Body of pancreas (tissue), 4 donors: ENCODE measurements at regions not wholly inside any gene's neighbourhood (a gene's known extent, or its start where the extent isn't known, plus 50 kb on each side); places are given as distances from the start of the nearest gene placed in this dataset.

Experiments used
- CTCF ChIP-seq, 7 experiments: fragments of 450-650 bp in 4 of 7; fragments of 200-600 bp in 3 of 7; sonication (generic) in 3 of 7; IDR thresholded peaks; one replicate each; pipeline ENCODE4 v1.5.1; 2016 to 2019; ENCODE audit warnings: antibody characterized with exemption in 7 of 7
- POLR2A ChIP-seq, 3 donors: fragments of 450-650 bp; IDR thresholded peaks; one replicate each; pipeline ENCODE4 v1.6.1; 2016; ENCODE audit warnings: antibody characterized with exemption in 3 of 3, mild to moderate bottlenecking in 2 of 3

DNA sequence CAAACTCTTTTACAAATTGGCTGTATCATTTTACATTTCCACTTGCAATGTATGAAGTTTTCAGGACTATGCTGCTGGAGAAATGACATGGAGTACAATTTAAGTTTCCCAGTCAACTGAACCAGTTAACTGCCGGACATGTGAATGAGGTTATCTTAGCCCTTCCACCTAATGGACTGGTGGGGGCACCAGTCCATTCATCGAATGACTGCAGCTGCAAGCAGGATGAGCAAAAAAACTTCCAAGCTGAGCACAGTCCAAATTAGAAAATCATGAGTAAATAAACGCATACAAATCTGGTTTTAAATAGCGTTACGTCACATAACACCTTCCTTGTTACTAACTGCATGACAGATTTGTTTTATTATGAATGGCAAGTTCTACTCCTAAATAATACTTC lies 1131.5 kb downstream of the PCDH18 start:
- TF ChIP-seq CTCF (IDR thresholded peaks at IDR 0.05) (no peak), POLR2A (IDR thresholded peaks at IDR 0.05) (no peak)
